NCI-H524 treated with DMSO at 0.1 percent for 48 hours (cell line): ENCODE measurements at regions not wholly inside any gene's neighbourhood (a gene's known extent, or its start where the extent isn't known, plus 50 kb on each side); places are given as distances from the start of the nearest gene placed in this dataset.
A peak's percentile ranks its signal among the peaks of the same experiment; 100 is the strongest.

ENCODE experiments used
- DNase-seq: peaks from one replicate; lab custom pipeline; 2025; lab: John Stamatoyannopoulos, UW

DNA sequence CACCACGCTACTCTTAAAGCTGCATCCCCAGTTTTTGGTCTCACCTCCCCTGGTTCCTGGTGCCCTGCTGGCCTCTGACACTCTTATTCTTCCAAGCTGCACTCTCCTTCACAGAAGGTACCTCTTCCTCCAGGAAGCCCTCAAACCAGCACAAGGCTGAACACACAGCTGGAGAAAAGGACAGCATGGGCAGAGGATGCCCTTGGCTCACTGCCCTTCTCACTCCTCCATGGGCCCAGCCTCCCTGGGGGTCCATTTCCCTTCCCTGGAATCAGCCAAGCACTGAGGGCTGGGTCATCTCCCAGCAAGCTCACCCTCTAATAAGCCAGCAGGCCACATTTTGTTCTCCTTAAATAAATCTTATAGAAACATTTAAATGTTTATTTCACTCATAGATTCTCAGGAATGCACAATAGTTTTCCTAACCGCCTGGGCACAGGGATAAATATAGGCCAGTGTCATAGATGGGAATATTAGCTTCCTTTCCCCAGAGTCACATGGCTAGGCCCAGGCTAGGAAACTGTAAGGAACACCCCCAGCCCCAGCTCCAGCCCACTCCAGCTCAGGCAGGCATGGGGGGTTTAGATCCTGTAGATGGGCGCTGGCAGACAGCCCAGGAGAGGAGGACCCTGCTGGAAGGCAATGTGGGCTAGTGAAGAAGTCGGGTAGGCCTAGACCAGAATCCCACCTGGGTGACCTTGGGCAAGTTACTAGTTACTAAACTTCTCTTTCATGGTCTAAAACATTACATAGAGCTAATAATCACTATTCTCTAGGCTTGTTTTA, 51.5 kb downstream of the IRAG1 start:
- DNase-seq, result no peak

DNA sequence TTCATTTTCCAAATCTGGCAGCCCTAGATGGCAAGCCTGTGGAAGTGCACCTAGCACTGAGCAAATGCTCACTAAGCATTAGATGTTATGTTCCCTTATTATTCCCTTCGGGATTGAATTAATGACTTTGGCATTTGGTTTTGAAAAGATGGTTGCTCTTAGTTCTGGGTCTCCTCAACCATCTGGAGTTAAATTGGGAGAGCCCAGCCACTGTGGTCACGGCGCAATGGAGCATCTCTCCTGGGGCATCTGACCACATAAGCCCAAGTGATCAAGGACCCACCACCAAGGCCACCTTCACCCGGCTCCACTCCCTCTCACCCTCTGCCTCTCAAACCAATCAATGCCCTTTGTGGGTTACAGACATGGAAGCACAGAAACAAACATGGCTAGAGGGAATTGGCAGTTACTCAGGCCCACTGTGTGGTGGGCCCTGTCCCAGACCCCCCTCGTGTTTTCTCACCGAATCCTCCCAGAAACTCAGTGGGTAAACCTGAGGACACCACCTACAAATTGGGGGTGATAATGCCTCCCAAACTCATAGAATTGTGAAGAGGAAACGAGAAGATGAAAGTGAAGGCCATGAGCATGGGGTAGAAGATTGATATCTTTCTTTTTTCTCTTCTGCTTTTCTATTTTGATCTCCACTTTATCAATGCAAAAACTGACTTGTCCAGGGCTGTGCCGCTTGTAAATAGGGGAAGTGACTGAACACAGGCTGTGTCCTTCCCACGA, 52.2 kb downstream of the IRAG1 start:
- no peak for DNase-seq

DNA sequence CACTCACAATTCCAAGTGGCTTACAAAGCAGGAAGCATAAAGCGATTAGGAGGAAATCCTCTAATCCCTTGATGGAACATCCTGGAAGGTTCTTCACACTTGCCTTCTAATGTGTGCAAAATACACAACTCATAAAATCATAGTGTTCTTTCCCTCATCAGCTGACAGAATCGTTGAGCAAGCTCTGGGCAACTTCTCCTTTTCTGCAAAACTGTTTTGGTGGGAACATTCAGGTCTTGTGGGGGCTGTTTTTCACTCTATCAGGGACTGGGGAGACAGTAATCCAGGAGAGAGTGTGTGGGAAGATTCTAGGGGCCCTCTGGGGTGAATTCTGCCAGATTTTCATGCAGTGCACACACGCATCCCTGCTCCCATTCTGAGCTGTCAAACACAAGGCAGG, 53.2 kb downstream of the IRAG1 start:
- DNase-seq, result no peak

DNA sequence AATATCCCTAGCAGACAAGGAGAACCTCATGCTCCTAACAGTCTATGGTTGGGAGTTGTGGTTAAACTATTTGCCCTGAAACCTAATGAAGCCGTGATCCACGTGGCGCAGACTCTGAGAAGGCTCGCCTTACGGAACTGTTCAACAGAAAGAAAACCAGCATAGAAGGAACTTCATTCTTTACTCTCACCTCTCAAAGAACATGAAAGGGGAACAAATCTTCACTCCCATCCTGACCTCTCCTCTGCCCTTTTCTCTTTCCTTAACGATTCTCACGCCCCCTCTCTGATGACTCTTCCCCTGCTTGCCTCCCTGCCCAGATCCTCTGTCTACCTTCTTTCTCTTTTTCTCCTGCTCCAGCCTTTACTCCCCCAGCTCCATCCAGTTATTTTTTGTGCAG, 54.2 kb downstream of the IRAG1 start:
- DNase-seq, result no peak

DNA sequence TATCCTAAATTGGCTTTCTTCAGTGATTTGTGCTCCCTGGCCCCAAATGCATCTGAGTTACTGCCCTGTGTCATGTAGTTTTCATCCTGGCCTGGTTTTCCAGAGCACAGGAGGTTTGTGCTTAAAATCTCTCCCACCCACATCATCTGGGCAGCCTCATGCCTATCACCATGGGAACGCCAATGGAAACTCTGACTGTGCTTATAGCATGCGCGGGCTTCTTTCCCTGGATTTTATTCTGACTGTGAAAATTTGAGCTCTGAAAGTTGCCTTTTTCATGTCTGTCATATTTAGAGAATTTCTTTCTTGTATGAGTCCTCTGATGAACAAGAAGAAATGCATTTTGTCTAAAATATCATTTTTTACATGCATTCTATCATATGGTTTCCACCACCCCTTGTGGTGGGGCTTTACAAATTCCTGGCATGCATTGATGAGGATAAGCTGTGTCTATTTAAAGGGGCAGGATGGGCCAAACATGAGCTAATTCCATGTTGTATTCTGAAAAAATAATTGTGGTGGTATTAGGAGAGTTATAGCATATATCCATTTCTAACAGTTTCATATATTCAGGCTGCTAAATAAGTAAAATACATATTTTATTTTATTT, 55.1 kb downstream of the IRAG1 start:
- no peak for DNase-seq

DNA sequence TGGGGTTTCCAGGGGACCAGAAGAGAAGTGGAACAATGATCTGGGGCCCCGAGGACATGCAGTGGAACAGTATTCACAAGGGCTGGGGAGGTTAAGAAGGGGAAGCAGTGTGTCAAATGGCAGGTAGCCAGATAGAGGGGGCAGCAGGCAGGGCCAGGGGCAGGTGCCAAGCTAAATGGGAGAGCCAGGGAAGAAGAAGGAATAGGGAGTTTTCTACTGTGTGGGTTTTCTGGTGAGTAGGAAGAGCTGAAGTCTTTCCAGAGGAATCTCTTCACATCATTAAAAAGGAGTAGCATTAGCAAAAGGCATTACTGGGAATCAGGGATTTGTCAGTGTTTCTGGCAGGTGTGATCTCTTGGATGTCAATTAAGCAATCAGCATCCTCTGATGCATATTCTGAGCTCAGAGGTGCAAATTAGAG, 55.8 kb downstream of the IRAG1 start:
- no peak for DNase-seq

DNA sequence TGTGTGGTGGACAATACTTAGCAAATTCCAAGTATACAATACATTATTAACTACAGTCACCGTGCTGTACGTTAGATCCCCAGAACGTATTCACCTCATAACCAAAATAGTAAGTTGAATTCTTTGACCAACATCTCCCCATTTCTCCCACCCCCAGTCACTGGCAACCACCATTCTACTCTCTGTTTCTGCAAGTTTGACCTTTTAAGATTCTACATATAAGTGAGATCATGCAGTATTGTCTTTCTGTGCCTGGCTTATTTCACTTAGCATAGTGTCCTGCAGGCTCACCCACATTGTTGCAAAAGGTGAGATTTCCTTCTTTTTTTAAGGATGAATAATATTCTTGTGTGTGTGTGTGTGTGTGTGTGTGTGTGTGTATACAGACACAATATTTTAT, 59.1 kb downstream of the IRAG1 start:
- DNase-seq, result no peak

DNA sequence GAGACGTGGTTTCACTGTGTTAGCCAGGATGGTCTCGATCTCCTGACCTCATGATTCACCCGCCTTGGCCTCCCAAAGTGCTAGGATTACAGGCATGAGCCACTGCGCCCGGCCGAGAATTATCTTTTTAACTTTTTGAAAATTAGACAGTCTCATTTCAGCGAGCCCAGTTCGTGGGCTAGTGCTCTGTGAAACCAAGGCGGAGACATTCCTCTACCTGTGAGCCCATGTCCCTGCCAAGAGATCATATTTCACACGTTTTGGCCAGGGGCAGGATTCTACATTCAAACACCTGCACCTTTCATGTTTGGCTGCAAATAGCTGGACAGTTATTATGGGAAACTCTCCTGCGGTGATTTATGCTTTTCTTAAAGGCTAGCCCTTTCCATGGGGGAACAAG, 60.3 kb downstream of the IRAG1 start:
- no peak for DNase-seq

DNA sequence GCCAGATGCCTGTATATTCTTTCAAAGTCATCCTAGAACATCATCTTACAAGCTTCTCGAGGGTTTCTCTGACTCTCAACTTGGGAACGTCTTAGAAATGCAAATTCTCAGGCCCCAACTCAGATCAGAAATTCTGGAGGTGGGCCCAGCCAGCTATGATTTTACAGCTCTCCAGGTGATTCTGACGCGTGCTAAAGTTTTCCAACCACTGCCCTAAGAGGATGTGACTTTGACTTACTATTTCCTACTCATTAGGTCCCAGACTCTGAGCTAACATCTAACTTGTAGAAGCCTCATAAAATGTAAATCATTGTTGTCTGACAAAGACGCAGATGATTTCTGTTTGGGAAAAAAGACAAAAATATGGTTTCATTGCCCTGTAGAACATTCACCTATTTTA, 61.1 kb downstream of the IRAG1 start:
- DNase-seq, result no peak

DNA sequence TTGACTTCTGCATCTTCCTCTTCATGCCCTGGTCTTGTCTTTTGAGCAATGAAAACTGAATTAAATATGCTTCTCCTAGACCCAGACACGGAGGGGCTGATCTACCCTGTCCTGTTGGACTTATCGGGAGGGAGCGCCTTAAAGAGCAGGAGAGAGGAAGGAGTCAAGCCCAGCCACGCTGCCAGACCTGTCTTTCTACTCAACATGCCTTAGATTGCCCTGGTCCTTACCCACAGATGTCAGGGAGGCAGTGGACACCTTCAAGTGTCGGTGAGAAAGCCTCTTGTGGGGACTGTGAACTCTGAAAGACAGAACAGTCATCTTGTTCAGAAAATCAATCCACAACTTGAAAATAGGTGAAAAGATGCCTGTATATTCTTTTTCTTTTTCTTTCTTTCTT, 61.8 kb downstream of the IRAG1 start:
- DNase-seq, result no peak

DNA sequence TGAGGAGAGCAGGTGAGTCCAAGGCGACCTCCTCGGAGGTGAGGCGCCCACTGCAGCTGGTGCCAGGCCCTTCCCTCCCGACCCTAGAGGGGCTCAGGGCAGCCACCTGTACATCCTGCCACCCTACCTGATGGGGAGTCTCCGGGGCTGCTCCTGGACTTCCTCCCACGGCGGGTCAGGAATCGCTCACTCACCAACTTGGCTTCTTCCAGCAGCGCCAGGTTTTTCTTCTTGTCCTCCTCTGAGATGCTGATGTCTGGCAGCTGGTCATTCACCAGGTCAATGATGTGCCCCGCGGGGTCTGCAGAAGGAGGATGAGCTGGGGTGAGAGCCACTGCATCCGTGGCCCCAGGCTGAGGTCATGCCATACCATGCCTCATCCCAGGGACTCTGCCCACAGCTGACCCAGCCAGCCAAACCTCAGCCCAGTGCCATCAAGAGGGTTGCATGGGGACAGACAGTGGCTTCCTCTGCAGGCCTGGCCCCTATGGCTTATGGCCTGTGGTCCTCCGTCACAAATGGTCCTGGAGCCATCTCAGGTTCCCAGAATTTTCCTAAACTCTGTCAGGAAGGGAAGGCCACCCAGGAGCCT, 61.0 kb upstream of the LYVE1 start:
- no peak for DNase-seq

DNA sequence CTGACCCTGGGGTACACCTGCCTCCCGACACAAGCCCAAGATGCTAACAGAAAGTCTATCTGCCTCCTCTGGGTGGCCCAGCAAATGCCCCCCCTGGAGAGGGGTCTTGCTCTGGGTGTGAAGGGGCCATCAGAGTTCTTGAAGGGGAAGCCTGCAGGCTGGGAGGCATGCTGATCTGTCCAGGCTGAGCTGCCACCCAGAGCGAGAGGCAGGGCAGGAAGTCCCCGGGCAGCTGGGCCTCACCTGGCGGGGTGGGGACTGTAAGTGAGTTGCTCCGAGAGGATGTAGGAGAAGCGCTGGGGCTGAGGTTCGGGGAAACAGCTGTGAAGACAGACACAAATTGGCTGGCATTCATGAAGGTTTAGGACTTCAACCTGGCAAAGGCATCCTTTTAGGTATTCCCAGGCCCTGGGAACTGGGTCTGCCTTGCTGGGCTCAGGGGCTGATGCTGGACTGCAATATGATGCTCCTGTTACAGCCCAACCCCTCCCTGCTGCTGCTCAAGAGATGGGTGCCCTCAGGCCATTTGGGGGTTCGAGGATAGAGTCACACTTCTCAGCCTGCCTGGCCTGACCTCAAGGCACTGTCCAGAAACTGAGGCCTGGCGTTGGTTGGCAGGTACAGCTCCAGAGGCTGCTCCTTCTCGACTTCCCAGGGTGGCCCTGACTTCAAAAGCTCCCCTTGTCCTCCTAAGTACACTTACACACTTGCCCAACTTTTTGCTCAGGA, 60.2 kb upstream of the LYVE1 start:
- no peak for DNase-seq

DNA sequence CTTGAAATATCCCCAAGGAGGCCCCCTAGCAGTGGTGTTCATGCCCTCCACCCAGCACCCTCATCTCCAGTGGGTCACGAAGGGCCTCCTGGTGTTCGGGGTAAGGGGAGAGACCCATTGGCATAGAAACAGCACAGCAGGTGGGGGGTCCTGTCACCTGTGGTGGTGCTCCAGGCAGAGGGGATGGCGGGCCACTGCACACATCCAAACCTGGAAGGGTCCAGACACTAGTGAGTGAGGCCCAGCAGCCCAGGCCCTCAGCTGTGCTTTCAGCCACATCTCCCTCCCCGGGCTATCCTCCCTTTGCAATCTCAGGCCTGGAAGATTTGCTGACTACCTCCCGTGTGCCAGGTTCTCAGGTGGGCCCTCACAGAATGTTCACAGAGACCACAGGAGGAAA, 59.4 kb upstream of the LYVE1 start:
- DNase-seq, result no peak

DNA sequence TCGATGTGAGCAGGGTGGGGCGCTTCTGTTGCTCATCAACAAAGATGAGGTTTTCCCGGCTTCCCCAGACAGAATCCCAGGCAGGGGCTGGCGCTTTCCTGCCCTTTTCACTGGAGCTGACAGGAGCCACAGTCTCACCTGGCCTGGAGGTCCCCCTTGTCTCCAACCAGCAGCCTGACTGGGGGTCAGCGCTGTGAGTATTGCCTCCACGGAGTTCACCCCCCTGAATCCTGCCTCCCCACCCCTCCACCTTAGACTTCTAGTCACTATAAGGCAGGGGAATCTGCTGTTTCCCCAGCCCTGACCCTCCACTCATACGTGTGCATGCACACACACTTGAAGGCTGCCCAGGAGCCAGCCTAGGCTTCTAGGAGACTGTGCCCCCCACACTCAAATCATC, 58.8 kb upstream of the LYVE1 start:
- no peak for DNase-seq

DNA sequence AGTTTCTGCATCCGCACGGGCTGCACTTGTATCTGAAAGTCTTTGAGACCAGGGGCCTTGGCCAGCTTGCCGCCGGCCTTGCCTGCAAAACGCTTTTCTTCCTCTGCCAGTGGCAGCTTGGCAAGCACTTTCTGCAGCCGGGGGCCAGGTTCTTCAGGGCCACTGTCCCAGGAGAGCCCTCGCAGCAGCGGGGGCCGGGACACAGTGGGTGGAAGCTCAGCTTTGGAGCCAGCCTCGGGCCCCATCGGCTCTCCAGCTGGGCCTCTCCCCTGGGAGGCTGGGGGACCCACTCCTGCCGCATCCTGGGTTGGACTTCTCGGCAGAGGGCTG, 57.5 kb upstream of the LYVE1 start:
- DNase-seq, result no peak

DNA sequence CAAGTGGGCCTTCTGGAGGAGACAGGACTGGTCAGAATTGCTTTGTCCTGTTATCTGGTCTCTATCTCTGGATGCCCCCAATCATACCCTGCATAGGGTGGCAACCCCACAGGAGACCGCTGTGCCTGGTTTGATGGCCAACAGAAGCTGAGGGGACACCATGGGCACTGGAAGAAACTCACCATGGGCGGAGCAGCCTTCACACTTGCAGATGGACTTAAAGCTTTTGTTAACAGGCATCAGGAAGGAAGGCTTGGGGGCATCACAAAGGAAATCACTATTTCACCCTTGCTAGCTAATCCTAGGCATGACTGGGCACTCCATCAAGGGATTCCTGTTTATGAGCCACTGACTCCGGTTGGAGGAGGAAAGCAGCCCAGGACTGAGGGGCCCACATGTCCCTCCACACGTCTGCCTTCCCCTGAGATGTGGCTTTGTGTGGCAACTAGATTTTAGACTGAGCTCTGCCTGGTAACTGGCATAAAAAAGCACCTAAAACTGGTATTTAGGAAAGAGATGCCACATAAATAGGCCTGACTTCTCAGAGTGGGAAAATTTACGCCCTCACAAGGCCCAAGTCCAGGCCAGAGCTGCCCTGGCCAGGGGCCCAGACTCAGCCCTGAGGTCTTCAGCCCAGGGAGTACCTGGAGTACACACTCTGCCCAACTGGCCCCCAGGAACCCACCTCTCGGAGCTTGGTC, 57.0 kb upstream of the LYVE1 start:
- DNase-seq, result no peak

DNA sequence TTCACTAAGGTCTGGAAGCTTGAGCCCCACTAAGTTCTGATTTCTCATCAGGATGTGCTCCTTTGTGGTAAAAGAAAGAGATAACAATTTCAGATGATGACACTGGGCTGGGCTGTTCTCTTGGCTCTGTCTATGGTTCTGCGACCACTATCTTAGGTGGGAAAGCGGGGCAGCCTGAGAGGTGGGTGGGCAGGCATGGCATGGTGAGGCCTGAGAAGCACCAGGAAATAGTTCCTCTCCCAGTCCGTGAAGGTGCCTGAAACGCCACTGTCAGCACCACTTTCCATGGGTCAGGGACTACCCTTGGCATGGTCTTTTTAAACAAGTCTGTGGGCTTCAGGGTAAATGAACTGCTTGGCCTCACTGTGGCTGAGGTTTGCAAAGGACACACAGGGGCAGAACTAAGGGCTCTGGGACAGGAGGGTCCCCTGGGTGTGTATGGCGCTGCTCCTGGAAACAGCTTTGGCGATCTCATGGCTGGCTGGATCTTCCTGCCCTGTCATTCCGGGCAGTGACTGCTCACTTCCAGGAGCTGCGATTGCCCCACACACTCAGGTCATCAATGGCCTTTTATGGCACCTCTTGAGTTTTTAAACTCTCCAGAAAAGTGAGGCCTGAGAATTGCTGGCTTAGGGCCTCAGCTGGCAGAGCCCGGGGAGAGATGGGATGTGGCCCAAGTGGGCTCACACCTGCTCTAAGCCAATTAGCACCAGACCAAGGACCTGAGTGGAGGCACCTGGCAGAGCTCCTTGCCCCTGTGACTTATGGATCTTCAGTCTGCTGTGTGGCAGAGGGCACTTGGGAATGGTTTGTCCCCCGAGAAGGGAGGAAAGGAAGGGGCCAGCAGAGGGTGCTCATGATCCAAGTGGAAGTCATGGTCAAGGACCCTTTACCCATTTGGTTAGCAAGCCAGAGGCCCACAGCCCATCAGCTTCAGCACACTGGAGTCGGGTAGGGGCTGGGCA, 55.6 kb upstream of the LYVE1 start:
- peak; percentile 3 for DNase-seq

DNA sequence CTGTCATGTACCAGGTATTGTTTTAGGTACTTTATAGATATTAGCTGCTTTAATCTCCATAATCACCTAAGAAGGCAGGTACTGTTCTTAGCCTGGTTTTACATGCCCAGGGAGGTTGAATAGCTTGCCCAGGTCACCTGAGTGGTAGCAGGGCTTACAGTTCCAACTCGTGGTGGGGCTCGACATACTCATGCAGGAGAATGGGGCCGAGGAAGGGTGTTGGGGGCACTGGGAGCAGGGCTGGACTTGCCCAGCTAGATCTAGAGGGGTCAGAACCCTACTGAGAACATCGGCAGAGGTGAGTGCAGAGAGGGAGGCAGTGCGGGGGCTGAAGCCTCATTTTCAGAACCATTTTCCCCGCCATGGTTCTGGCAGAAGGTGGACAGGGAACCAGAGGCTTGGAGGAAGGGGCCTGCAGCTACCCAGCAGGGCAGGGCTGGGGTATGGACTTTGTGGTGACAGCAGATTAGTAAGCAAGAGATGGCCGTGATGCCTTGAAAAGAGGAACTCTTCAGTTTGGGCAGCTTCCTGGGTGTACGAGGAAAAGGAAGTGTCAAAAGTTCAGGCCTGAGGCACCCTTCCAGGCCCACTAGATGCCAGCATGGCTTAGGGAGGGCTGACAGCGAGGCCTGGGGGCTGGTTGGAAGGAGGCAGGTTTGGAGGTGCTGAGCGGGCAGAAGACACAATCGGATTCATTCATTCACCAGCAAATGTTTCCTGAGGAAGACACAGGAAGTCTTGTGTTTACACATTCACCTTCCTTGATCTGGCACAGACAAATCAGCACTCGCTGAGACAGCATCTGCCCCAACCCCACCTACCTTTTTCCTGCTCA, 54.7 kb upstream of the LYVE1 start:
- no peak for DNase-seq

DNA sequence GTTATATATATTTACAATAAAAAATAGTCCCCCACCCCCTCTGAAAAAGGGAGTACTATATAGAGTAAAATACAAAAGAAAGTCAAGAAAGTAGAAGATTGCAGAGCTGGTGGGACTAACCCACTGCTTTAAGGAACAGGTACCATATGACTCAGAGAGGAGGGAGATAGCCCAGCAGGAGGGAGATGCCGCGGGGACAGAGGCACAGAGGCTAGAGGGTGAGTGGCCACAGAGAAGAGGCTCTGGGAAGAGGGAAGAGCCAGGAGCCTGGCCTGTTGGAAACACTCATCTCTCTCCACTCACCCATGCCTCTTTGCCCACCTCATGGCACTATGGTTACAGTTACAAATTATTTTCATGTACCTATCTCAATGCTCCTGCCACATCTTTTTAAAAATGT, 53.6 kb upstream of the LYVE1 start:
- DNase-seq, result no peak
